Type B pancreatic cell (in vitro differentiated cells): ENCODE measurements at regions not wholly inside any gene's neighbourhood (a gene's known extent, or its start where the extent isn't known, plus 50 kb on each side); places are given as distances from the start of the nearest gene placed in this dataset.

Experiments used
- DNase-seq: peaks from one replicate; pipeline ENCODE4 v3.0.0; 2021; ENCODE audit warnings: mixed read lengths; ENCODE audit not compliant: unreplicated experiment; ENCODE audit errors: extremely low spot score
- H3K27ac Mint-ChIP-seq: 2 replicates; pipeline ENCODE4 v1.8.0; 2021; ENCODE audit warnings: mild to moderate bottlenecking, mixed read lengths
- H3K27me3 Mint-ChIP-seq: 2 replicates; pipeline ENCODE4 v1.8.0; 2021; ENCODE audit warnings: mixed read lengths
- H3K36me3 Mint-ChIP-seq: 2 replicates; pipeline ENCODE4 v1.8.0; 2021; ENCODE audit warnings: mixed read lengths
- H3K4me1 Mint-ChIP-seq: one replicate; pipeline ENCODE4 v1.8.0; 2021; ENCODE audit warnings: mixed read lengths; ENCODE audit not compliant: unreplicated experiment
- H3K4me3 Mint-ChIP-seq: 2 replicates; pipeline ENCODE4 v1.8.0; 2021; ENCODE audit warnings: mild to moderate bottlenecking, mixed read lengths
- H3K9me3 Mint-ChIP-seq: 2 replicates; pipeline ENCODE4 v1.8.0; 2021; ENCODE audit warnings: mixed read lengths
- TF ChIP-seq, protein P1 (sequence below): fragments of 200-600 bp; sonication (generic); conservative IDR thresholded peaks from 2 replicates; pipeline ENCODE4 v1.5.0; 2021; ENCODE audit warnings: antibody characterized with exemption, mild to moderate bottlenecking

DNA sequence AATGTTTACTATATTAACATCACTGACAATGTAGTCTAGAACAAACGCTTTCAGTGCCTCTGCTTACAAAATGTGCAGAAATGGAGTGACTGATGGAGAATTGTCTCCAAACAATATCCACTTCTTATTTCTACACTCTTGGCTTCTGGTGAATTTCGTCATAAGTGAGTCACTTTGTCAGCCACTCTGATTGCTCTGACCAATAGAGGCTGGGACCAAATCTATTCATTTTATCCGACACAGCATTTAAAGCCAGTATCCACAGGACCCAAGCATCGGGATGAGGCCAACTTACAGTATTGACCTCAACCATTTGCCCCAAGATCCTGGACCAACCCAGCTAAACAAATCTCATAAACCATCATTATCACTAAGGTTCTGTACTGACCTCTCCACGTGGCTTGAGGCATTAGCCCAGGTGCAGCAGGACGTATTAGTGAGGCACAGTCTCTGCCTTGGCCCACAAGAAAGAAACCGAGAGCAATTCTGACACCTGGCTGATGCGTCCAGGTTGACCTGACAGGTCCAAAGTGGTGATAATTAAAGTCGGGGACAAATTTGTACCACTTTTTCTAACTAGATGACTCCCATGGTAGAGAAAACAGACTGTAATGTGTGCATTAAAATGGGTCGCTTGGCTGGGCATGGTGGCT lies 53.3 kb upstream of the ERO1B start:
- H3K27ac Mint-ChIP-seq, result no peak overlapping the region
- DNase-seq, result no peak
- H3K36me3 Mint-ChIP-seq, result no peaks in the 10 kb centered on the region
- no peak overlapping the region for H3K4me3 Mint-ChIP-seq
- peaks cover 8% of the 10 kb centered on the region for H3K9me3 Mint-ChIP-seq
- TF ChIP-seq, protein P1, sequence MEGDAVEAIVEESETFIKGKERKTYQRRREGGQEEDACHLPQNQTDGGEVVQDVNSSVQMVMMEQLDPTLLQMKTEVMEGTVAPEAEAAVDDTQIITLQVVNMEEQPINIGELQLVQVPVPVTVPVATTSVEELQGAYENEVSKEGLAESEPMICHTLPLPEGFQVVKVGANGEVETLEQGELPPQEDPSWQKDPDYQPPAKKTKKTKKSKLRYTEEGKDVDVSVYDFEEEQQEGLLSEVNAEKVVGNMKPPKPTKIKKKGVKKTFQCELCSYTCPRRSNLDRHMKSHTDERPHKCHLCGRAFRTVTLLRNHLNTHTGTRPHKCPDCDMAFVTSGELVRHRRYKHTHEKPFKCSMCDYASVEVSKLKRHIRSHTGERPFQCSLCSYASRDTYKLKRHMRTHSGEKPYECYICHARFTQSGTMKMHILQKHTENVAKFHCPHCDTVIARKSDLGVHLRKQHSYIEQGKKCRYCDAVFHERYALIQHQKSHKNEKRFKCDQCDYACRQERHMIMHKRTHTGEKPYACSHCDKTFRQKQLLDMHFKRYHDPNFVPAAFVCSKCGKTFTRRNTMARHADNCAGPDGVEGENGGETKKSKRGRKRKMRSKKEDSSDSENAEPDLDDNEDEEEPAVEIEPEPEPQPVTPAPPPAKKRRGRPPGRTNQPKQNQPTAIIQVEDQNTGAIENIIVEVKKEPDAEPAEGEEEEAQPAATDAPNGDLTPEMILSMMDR, result no peak
- H3K4me1 Mint-ChIP-seq, result peaks cover 5% of the 10 kb centered on the region
- H3K27me3 Mint-ChIP-seq, result no peaks in the 10 kb centered on the region

DNA sequence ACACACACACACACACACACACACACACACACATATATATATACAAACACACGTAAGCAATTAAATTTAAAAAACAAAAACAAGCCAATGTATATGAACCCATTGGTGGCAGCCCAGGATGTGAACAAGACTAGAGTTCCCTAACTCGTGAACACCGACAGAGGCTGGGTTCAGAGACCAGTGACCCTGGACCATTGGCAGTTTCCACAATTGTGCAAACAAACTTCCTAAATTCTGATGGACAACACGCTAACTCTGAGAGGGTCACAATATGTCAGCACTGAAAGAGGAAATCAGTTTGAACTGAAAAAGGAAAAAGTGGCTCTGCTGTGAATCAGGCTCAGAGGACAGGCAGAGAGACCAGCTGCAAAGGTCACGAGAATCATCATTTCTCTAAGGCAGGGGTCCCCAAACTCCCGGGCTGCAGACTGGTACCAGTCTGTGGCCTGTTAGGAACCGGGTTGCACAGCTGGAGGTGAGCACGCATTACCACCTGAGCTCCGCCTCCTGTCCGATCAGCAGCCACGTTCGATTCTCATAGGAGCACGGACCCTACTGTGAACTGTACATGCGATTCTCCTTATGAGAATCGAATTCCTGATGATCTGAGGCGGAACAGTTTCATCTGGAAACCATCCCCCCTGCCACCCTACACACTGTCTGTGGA lies 50.5 kb upstream of the ERO1B start:
- no peak overlapping the region for H3K4me3 Mint-ChIP-seq
- H3K27ac Mint-ChIP-seq, result no peak overlapping the region
- H3K27me3 Mint-ChIP-seq, result no peaks in the 10 kb centered on the region
- TF ChIP-seq, protein P1, result no peak
- H3K36me3 Mint-ChIP-seq, result no peaks in the 10 kb centered on the region
- peaks cover 8% of the 10 kb centered on the region for H3K9me3 Mint-ChIP-seq
- peaks cover 5% of the 10 kb centered on the region for H3K4me1 Mint-ChIP-seq
- no peak for DNase-seq
